MCF 10A (cell line): ENCODE measurements at regions not wholly inside any gene's neighbourhood (a gene's known extent, or its start where the extent isn't known, plus 50 kb on each side); places are given as distances from the start of the nearest gene placed in this dataset.

Source experiments
- BruUV-seq: library from RNA; stranded (reverse); fragments of 400-500 nt; replicated peaks from 2 replicates; lab custom pipeline; 2021; lab: Mats Ljungman, UMichigan
- CTCF ChIA-PET: fragments of 300-600 bp; sonication (Branson Sonifier 250); formaldehyde crosslinking; extraction: SDS; loops from one replicate; lab custom pipeline; 2021; ENCODE audit warnings: antibody characterized with exemption, inconsistent platforms; lab: Yijun Ruan, JAX
- POLR2A ChIA-PET: fragments of 300-600, 350-650 bp; sonication (Branson Sonifier 250); formaldehyde crosslinking; extraction: SDS; loops from one replicate; lab custom pipeline; 2020; ENCODE audit warnings: antibody characterized with exemption, inconsistent platforms; lab: Yijun Ruan, JAX
- DNase-seq: peaks from one replicate; pipeline ENCODE4 v3.0.0-alpha.2; 2018; ENCODE audit not compliant: unreplicated experiment
- H3K27ac Mint-ChIP-seq: one replicate; pipeline ENCODE4 v1.8.0; 2022; ENCODE audit warnings: mild to moderate bottlenecking, low read depth, mixed read lengths; ENCODE audit not compliant: unreplicated experiment
- H3K27me3 Mint-ChIP-seq: one replicate; pipeline ENCODE4 v1.8.0; 2022; ENCODE audit warnings: mixed read lengths; ENCODE audit not compliant: insufficient read depth, unreplicated experiment
- H3K36me3 Mint-ChIP-seq: one replicate; pipeline ENCODE4 v1.8.0; 2022; ENCODE audit warnings: mild to moderate bottlenecking, moderate library complexity, mixed read lengths; ENCODE audit not compliant: insufficient read depth, unreplicated experiment
- H3K4me1 Mint-ChIP-seq: one replicate; pipeline ENCODE4 v1.8.0; 2022; ENCODE audit warnings: mixed read lengths; ENCODE audit not compliant: insufficient read depth, unreplicated experiment
- H3K4me3 Mint-ChIP-seq: one replicate; pipeline ENCODE4 v1.8.0; 2022; ENCODE audit warnings: mild to moderate bottlenecking, moderate library complexity, mixed read lengths; ENCODE audit not compliant: unreplicated experiment
- H3K9me3 Mint-ChIP-seq: one replicate; pipeline ENCODE4 v1.8.0; 2022; ENCODE audit warnings: mixed read lengths; ENCODE audit not compliant: unreplicated experiment
- intact Hi-C: fragments of 100-400 bp; cut with micrococcal nuclease; formaldehyde crosslinking; loops from 2 replicates; pipeline ENCODE4 v1.14.1; 2022
- TF ChIP-seq, protein P1 (sequence below): fragments of 200-600 bp; IDR thresholded peaks from one replicate; pipeline ENCODE4 v1.8.0; 2022; ENCODE audit warnings: antibody characterized with exemption, mild to moderate bottlenecking; ENCODE audit not compliant: unreplicated experiment

- Mint-ChIP-seq H3K4me1 (no peaks in the 10 kb centered on the region), H3K36me3 (no peaks in the 10 kb centered on the region), H3K4me3 (no peak overlapping the region), H3K9me3 (peaks cover 6% of the 10 kb centered on the region), H3K27me3 (no peaks in the 10 kb centered on the region), H3K27ac (no peak overlapping the region)
- POLR2A ChIA-PET: no interaction called here
- DNase-seq: no peak
- CTCF ChIA-PET: no interaction called here
- intact Hi-C loops: no loop called here
- TF ChIP-seq, protein P1, sequence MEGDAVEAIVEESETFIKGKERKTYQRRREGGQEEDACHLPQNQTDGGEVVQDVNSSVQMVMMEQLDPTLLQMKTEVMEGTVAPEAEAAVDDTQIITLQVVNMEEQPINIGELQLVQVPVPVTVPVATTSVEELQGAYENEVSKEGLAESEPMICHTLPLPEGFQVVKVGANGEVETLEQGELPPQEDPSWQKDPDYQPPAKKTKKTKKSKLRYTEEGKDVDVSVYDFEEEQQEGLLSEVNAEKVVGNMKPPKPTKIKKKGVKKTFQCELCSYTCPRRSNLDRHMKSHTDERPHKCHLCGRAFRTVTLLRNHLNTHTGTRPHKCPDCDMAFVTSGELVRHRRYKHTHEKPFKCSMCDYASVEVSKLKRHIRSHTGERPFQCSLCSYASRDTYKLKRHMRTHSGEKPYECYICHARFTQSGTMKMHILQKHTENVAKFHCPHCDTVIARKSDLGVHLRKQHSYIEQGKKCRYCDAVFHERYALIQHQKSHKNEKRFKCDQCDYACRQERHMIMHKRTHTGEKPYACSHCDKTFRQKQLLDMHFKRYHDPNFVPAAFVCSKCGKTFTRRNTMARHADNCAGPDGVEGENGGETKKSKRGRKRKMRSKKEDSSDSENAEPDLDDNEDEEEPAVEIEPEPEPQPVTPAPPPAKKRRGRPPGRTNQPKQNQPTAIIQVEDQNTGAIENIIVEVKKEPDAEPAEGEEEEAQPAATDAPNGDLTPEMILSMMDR: no peak
- no TSS peak for BruUV-seq
These were observed 877.3 kb downstream of the ROBO2 start for GRCh38 chr3:77917225-77917624.

DNA sequence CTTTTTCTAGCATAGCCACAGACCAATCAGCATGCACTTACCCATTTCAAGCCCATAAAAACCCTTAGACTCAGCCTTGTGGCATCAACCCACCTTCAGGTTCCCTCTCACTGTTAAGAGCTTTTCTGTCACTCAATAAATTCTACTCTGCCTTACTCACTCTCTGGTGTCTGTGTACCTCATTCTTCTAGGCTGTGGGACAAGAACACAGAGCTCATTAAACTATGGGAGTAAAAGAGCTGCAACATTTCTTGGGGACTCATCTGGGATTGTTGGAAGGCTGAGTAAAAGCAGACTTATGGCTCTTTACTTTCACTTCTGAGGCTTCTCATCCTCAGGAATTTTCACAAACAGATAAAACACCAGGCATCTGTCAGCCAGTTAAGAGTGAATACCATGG lies 879.3 kb downstream of the ROBO2 start:
- Mint-ChIP-seq H3K27ac (no peak overlapping the region), H3K4me3 (no peak overlapping the region), H3K4me1 (no peaks in the 10 kb centered on the region), H3K36me3 (no peaks in the 10 kb centered on the region), H3K27me3 (no peaks in the 10 kb centered on the region), H3K9me3 (peaks cover 6% of the 10 kb centered on the region)
- intact Hi-C loops: no loop called here
- ChIA-PET POLR2A (interaction anchor here (0.6 kb wide), 1 partner anchor 136 kb away, joined by 3 read pairs; no protein-coding TSS in a partner anchor), CTCF (no interaction called here)
- BruUV-seq: no TSS peak
- TF ChIP-seq, protein P1: no peak
- no peak for DNase-seq

DNA sequence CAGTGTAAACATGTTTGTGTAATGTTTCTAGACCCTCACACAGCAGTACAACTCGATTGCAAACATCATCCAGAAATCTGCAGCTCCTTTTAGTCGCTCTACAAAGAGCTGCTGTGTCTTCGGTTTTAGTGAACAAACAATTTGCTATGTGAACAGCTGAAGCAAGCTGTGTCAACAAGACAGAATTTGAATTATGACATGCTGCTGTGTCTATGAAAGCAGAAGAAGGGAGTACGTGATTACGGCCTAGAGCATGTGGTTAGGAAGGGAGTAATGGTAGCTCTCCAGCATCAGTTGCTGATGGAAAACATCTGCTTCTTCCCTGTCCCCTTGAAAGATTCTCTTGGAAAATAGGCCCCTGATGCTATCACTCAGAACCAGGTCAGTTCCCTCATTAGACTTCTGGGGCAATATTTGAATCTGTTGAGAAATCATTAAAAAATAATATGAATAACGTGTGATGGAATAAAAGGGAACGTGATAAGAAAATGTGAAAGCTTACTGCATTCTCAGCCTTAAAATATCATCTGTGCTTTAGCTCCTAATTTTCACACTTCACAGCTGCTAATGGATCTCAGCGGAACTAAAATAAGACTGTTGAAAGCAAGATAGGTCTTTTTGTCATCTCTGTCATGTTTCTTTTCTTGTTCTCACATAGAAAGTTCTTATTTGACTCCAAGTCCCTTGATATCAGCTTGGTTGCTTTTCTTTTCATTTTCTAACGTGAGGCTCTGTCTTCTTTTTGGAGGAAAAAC lies 891.5 kb downstream of the ROBO2 start:
- intact Hi-C loops: no loop called here
- CTCF ChIA-PET: interaction anchor here (0.5 to 1.1 kb wide), 3 partner anchors 32 to 584 kb away, joined by 3 to 4 read pairs (median 4); no protein-coding TSS in a partner anchor
- no peaks in the 10 kb centered on the region for H3K27me3 Mint-ChIP-seq
- no peak for DNase-seq
- H3K9me3 Mint-ChIP-seq: no peaks in the 10 kb centered on the region
- no peaks in the 10 kb centered on the region for H3K36me3 Mint-ChIP-seq
- TF ChIP-seq, protein P1: no peak
- no TSS peak for BruUV-seq
- POLR2A ChIA-PET: no interaction called here
- peaks cover 11% of the 10 kb centered on the region for H3K4me1 Mint-ChIP-seq
- no peak overlapping the region for H3K27ac Mint-ChIP-seq
- no peak overlapping the region for H3K4me3 Mint-ChIP-seq

DNA sequence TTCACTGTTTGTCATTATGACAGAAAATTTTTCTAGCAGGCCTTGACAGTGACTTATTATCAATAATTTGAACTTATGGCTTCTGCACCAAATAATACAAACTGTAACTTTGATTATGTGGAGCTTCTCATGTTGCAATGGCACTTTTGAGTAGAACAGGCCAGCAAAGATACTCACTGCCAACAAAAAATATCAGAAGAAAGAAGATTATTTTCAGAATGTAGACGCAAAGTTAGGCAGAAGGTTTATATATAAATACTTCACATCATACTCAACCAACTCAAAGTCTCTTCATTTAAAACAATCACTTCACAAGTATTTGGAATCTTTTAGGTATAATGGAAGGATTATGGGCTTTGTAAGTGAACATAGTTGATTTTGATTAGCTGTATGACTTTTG lies 893.0 kb downstream of the ROBO2 start:
- intact Hi-C loops: no loop called here
- Mint-ChIP-seq H3K36me3 (no peaks in the 10 kb centered on the region), H3K4me1 (peaks cover 11% of the 10 kb centered on the region), H3K27ac (no peak overlapping the region), H3K27me3 (no peaks in the 10 kb centered on the region), H3K4me3 (no peak overlapping the region), H3K9me3 (no peaks in the 10 kb centered on the region)
- TF ChIP-seq, protein P1: no peak
- POLR2A ChIA-PET: interaction anchor here (0.6 to 0.7 kb wide), 2 partner anchors 27 to 1105 kb away, joined by 3 to 4 read pairs; no protein-coding TSS in a partner anchor
- DNase-seq: no peak
- no TSS peak for BruUV-seq
- CTCF ChIA-PET: interaction anchor here (0.6 kb wide), 1 partner anchor 211 kb away, joined by 3 read pairs; no protein-coding TSS in a partner anchor
